SK-N-SH treated with all-trans-retinoic acid at 6 μM for 48 hours (cell line): ENCODE measurements at regions not wholly inside any gene's neighbourhood (a gene's known extent, or its start where the extent isn't known, plus 50 kb on each side); places are given as distances from the start of the nearest gene placed in this dataset.

ENCODE experiments used
- ARNTL ChIP-seq: fragments of 450-650 bp; formaldehyde crosslinking; IDR thresholded peaks from 2 replicates; pipeline ENCODE4 v1.5.0; 2020; ENCODE audit warnings: low read depth, mild to moderate bottlenecking, moderate library complexity, borderline replicate concordance
- ESRRG ChIP-seq: fragments of 250-450 bp; sonication (Bioruptor Pico); IDR thresholded peaks from 2 replicates; pipeline ENCODE4 v1.6.1; 2021; ENCODE audit warnings: mild to moderate bottlenecking
- ISL1 ChIP-seq: fragments of 250-450 bp; sonication (Bioruptor Pico); IDR thresholded peaks from 2 replicates; pipeline ENCODE4 v2.1.2; 2022; ENCODE audit warnings: mild to moderate bottlenecking, moderate library complexity
- OSR1 ChIP-seq: fragments of 250-450 bp; sonication (Bioruptor Pico); IDR thresholded peaks from 2 replicates; pipeline ENCODE4 v1.8.0; 2022; ENCODE audit warnings: moderate library complexity, mild to moderate bottlenecking, inconsistent platforms
- PPARA ChIP-seq: fragments of 250-450 bp; sonication (Bioruptor Pico); IDR thresholded peaks from 2 replicates; pipeline ENCODE4 v1.5.0; 2020; ENCODE audit warnings: mild to moderate bottlenecking, borderline replicate concordance
- RARB ChIP-seq: fragments of 250-450 bp; sonication (Bioruptor Pico); IDR thresholded peaks from 2 replicates; pipeline ENCODE4 v1.8.0; 2021; ENCODE audit warnings: mild to moderate bottlenecking, moderate library complexity
- SNAI2 ChIP-seq: fragments of 250-450 bp; sonication (Bioruptor Pico); IDR thresholded peaks from 2 replicates; pipeline ENCODE4 v1.5.0; 2020; ENCODE audit warnings: mild to moderate bottlenecking, moderate library complexity
- ZFP3 ChIP-seq: fragments of 250-450 bp; sonication (Bioruptor Pico); IDR thresholded peaks from 2 replicates; pipeline ENCODE4 v1.5.0; 2020; ENCODE audit warnings: mild to moderate bottlenecking, moderate library complexity
- ZNF565 ChIP-seq: fragments of 450-650 bp; formaldehyde crosslinking; conservative IDR thresholded peaks from 2 replicates; pipeline ENCODE4 v1.5.0; 2020; ENCODE audit warnings: low read depth, mild to moderate bottlenecking, moderate library complexity
- ZNF70 ChIP-seq: fragments of 450-650 bp; formaldehyde crosslinking; IDR thresholded peaks from 2 replicates; pipeline ENCODE4 v1.5.0; 2020; ENCODE audit warnings: mild to moderate bottlenecking, moderate library complexity
- TF ChIP-seq, protein P1 (sequence below): fragments of 250-450 bp; sonication (Bioruptor Pico); IDR thresholded peaks from 2 replicates; pipeline ENCODE4 v1.8.0; 2020; ENCODE audit warnings: mild to moderate bottlenecking, moderate library complexity, borderline replicate concordance
- TF ChIP-seq, protein P2 (sequence below): fragments of 250-450 bp; sonication (Bioruptor Pico); IDR thresholded peaks from 2 replicates; pipeline ENCODE4 v1.5.1; 2020; ENCODE audit warnings: low read depth, mild to moderate bottlenecking, moderate library complexity
- TF ChIP-seq, protein P3 (sequence below): fragments of 250-450 bp; sonication (Bioruptor Pico); IDR thresholded peaks from 2 replicates; pipeline ENCODE4 v1.5.1; 2021; ENCODE audit warnings: mild to moderate bottlenecking, moderate library complexity
- TF ChIP-seq, protein P4 (sequence below): fragments of 250-450 bp; sonication (Bioruptor Pico); IDR thresholded peaks from 2 replicates; pipeline ENCODE4 v1.8.0; 2021; ENCODE audit warnings: low read depth, mild to moderate bottlenecking, moderate library complexity, borderline replicate concordance

DNA sequence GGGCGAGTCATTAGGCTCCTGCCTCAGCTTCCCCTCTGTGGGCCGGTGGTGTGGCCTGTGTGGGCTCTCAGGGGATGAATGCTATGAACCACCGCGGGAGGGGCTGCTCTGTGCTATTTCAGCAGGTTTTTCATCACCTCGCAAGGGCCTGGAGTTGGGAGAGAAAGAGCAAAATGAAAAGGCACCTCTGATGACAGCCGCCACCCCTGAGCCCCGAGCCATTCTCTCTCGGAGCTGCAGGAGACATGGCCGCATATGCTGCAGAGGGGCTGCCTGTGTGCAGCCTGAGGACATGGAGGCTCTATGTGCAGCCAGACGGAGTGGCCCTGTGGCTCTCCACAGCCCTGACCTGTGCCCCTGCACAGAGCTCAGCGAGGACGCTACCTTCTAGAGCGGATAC, 96.2 kb upstream of the CTDP1 start:
- TF ChIP-seq, protein P1, sequence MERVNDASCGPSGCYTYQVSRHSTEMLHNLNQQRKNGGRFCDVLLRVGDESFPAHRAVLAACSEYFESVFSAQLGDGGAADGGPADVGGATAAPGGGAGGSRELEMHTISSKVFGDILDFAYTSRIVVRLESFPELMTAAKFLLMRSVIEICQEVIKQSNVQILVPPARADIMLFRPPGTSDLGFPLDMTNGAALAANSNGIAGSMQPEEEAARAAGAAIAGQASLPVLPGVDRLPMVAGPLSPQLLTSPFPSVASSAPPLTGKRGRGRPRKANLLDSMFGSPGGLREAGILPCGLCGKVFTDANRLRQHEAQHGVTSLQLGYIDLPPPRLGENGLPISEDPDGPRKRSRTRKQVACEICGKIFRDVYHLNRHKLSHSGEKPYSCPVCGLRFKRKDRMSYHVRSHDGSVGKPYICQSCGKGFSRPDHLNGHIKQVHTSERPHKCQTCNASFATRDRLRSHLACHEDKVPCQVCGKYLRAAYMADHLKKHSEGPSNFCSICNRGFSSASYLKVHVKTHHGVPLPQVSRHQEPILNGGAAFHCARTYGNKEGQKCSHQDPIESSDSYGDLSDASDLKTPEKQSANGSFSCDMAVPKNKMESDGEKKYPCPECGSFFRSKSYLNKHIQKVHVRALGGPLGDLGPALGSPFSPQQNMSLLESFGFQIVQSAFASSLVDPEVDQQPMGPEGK (CRISPR knock-in tag): no peak
- TF ChIP-seq PPARA (CRISPR knock-in tag) (no peak), RARB (CRISPR knock-in tag) (no peak), SNAI2 (CRISPR knock-in tag) (no peak), ZNF565 (CRISPR knock-in tag) (no peak), OSR1 (no peak), ZNF70 (CRISPR knock-in tag) (no peak), ISL1 (no peak), ARNTL (CRISPR knock-in tag) (no peak), ZFP3 (CRISPR knock-in tag) (no peak), ESRRG (CRISPR knock-in tag) (no peak)
- TF ChIP-seq, protein P2, sequence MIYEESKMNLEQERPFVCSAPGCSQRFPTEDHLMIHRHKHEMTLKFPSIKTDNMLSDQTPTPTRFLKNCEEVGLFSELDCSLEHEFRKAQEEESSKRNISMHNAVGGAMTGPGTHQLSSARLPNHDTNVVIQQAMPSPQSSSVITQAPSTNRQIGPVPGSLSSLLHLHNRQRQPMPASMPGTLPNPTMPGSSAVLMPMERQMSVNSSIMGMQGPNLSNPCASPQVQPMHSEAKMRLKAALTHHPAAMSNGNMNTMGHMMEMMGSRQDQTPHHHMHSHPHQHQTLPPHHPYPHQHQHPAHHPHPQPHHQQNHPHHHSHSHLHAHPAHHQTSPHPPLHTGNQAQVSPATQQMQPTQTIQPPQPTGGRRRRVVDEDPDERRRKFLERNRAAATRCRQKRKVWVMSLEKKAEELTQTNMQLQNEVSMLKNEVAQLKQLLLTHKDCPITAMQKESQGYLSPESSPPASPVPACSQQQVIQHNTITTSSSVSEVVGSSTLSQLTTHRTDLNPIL: no peak
- TF ChIP-seq, protein P3, sequence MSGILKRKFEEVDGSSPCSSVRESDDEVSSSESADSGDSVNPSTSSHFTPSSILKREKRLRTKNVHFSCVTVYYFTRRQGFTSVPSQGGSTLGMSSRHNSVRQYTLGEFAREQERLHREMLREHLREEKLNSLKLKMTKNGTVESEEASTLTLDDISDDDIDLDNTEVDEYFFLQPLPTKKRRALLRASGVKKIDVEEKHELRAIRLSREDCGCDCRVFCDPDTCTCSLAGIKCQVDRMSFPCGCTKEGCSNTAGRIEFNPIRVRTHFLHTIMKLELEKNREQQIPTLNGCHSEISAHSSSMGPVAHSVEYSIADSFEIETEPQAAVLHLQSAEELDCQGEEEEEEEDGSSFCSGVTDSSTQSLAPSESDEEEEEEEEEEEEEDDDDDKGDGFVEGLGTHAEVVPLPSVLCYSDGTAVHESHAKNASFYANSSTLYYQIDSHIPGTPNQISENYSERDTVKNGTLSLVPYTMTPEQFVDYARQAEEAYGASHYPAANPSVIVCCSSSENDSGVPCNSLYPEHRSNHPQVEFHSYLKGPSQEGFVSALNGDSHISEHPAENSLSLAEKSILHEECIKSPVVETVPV: no peak
- TF ChIP-seq, protein P4, sequence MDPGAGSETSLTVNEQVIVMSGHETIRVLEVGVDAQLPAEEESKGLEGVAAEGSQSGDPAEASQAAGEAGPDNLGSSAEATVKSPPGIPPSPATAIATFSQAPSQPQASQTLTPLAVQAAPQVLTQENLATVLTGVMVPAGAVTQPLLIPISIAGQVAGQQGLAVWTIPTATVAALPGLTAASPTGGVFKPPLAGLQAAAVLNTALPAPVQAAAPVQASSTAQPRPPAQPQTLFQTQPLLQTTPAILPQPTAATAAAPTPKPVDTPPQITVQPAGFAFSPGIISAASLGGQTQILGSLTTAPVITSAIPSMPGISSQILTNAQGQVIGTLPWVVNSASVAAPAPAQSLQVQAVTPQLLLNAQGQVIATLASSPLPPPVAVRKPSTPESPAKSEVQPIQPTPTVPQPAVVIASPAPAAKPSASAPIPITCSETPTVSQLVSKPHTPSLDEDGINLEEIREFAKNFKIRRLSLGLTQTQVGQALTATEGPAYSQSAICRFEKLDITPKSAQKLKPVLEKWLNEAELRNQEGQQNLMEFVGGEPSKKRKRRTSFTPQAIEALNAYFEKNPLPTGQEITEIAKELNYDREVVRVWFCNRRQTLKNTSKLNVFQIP (CRISPR knock-in tag): no peak
